GM18858 (cell line): ENCODE measurements at regions not wholly inside any gene's neighbourhood (a gene's known extent, or its start where the extent isn't known, plus 50 kb on each side); places are given as distances from the start of the nearest gene placed in this dataset.
"Not testable (repeated sequence)": the region's sequence is repeated elsewhere in the genome, so short reads cannot be mapped to it uniquely, and the experiment has no call there.

Experiments
- ATAC-seq: cut with Tn5 transposase; IDR thresholded peaks from one replicate; pipeline ENCODE4 v1.9.1; 2021; ENCODE audit not compliant: unreplicated experiment

GRCh38 chr6:91994787-91995186, 1407.9 kb upstream of the MAP3K7 start:
- ATAC-seq: no peak

DNA sequence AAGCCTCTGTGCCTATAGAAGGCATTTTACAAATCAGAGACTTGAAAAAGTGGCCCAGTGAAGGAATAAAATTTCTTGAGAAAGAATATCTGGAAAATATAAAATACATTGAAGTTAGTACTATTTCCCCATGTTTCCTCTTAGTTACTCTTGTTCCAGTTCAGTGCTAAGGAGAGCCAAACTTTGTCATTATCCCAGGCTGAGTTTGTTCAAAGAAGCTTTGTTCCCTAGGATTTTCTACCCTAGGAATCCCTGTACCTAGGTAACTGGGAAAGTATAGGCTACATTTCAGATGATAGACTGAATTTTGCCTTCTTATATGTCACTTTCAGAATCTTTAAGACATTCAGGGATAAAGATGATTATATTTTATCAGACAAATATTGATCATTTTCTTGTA, 1395.7 kb upstream of the MAP3K7 start:
- no peak for ATAC-seq

DNA sequence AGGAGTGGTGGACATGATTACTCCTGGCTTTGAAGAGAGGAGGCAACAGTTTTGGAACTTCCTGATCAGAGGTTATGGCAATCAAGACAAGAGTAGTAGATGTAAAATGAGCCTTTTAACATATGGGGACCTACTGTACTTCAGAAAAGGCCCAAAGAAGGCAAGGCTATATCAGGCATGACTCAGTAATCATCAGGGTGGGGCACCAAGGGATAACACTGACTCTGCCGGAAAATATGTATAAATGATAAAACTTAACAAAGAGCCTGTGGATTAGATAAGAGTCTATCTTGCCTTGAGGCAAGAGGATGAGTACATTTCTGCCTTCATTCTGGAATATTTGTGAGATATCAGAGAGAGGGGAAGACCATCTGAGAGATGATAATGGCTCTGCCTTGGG, 1389.9 kb upstream of the MAP3K7 start:
- ATAC-seq: no peak

DNA sequence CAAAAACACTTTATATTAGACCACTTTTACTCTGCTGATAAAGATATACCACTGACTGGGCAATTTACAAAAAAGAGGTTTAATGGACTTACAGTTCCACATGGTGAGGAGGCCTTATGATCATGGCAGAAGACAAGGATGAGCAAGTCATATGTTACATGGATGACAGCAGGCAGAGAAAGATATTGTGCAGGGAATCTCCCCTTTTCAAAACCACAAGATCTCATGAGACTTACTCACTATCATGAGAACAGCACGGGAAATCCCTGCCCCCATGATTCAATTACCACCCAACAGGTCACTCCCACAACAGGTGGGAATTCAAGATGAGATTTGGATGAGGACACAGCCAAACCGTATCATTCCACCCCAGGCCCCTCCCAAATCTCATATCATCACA, 1383.8 kb upstream of the MAP3K7 start:
- ATAC-seq: no peak

DNA sequence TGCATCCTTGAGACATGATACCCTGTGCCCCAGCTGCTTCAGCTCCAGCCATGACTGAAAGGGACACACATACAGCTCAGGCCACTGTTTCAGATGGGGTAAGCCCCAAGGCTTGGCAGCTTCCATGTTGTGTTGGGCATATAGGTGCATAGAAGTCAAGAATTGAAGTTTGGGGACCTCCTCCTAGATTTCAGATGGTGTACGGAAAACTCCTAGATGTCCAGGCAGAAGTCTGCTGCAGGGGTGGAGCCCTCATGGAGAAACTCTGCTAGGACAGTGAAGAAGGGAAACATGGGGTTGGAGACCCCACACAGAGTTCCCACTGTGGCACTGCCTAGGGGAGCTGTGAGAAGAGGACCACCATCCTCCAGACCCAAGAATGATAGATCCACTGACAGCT, 1379.0 kb upstream of the MAP3K7 start:
- ATAC-seq: no peak

DNA sequence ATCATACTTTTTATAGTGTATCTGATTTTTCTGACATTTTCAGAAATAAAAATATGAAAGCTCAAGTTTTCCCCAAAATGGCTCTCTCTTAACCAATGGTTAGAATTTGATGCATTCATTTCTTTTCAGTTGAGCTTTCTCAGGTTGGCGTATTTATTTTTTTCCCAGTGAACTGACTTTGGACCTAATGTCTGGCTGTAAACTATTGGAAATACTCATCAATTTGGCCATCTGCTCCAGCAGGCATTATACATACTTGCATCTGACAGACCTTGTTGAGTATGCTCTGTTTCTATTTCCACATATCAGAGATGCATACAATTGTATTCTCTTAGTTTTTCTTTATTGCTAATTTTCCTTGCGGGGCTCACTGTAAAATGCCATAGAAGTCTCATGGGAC, 1374.8 kb upstream of the MAP3K7 start:
- ATAC-seq: no peak

DNA sequence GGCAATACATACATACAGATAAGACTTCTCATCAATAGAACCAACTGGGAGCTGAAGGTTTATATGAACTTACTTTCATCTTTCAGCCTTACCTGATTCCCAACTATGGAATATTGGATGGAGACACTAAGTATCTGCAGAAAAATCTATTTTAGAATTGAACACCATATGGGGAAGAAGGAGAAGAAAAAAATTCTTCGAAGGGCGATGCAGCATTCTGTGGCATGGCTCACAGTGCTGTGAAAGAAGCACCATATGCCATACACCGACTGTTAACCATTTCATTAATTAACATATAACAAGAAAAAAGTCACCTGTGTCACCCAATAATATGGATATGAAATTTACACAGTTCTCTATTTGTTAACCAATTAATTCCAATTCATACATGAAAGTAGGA, 1374.4 kb upstream of the MAP3K7 start:
- no peak for ATAC-seq

GRCh38 chr6:91941838-91942237, 1355.0 kb upstream of the MAP3K7 start:
- no peak for ATAC-seq

DNA sequence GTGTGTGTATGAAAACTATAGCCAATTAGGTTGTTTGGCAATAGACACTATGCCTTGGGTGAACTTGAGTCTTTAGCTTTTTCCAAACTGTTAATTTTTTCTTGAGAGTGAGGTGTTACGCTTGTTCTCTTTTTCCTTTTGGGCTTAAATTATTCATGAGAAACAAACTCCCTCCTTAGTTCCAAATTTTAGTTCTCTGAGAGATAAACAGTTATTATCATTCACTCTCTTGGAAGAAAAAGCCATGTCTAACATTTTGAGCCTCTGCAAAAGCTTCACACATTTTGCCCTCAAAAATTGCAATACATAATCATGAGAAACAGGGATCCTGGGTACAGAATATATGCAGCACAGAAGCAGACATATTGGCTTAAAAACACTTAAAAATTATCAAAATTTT, 1353.9 kb upstream of the MAP3K7 start:
- no peak for ATAC-seq

GRCh38 chr6:91926827-91927226, 1340.0 kb upstream of the MAP3K7 start:
- ATAC-seq: no peak

DNA sequence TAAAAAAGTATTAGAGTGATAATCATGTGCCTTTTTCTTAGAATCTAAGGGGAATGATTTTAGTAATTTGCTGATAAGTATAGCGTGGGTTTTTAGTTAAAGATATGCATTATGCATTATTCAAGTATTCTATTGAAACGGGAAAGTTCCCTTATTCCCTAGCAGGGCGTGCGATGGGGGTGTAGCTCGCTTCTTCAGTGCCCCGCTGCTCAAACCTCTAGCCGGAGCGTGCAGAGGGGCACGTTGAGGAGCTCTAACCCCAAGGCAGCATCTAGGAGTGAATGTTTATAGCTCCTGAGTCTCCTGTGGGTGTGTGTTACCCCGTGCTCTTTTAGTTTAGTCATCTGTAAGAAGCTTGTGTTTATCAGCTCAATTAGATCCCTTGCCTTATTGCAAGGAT, 1339.5 kb upstream of the MAP3K7 start:
- no peak for ATAC-seq

GRCh38 chr6:91911945-91912344, 1325.1 kb upstream of the MAP3K7 start:
- no peak for ATAC-seq

DNA sequence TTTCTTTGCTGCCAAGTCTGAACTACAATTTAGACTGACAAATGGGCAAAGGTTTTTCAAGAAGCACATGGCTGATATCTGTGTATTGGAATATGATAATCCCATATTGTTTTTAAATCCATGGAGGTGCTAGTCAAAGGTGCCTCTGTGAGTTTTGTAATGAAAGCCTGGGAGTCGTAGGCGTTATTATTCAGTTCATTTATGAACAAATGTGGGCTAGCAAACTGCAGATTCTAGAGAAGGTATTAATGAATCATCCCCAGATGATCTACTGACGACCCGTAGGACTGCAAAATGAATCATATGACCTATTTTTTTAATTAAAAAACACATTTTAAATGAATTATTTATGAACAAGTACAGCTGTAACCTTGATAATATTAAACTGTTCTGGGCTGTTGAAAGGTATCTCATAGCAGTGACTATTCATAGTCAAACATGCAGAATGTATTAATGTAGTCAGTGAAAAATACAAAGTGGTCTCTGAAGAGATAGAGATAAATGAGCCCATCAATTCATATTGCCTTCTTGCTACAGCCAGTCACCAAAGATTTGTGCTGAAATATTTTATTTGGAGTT, 1317.8 kb upstream of the MAP3K7 start:
- ATAC-seq: no peak

GRCh38 chr6:91895599-91896285, 1308.9 kb upstream of the MAP3K7 start:
- ATAC-seq: no peak

GRCh38 chr6:91886183-91886795, 1299.4 kb upstream of the MAP3K7 start:
- no peak for ATAC-seq

GRCh38 chr6:91881791-91882190, 1294.9 kb upstream of the MAP3K7 start:
- not testable (repeated sequence) for ATAC-seq

DNA sequence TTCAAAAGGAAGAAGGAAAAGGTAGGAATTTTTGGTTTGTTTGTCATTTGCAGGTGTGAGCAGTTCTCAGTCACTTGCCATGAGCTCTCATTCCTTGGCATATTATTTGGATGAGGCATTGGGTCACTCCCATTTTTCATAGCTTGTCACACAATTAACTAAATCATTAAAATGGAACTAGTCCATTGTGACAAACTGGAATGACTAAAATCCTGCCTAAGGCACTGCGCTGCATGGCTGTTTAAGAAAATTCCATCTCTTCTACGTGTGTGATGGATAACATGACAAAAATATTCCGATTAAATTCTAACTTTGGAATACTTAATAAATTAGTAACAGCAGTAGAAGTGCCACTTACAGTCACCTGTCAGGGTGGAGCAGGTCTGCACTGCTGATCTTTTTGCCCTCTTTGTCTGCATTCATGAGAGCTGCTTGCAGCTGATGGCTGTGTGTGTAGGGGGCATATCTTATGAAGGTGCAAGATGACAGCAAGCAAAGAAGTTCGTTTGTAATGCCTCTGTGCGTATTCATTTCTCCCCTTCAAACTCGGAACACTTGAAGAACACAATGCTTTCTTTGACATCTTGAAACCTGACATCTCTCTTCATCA, 1292.6 kb upstream of the MAP3K7 start:
- no peak for ATAC-seq

- ATAC-seq: no peak
Observed at GRCh38 chr6:91877994-91878393, 1291.1 kb upstream of the MAP3K7 start.

DNA sequence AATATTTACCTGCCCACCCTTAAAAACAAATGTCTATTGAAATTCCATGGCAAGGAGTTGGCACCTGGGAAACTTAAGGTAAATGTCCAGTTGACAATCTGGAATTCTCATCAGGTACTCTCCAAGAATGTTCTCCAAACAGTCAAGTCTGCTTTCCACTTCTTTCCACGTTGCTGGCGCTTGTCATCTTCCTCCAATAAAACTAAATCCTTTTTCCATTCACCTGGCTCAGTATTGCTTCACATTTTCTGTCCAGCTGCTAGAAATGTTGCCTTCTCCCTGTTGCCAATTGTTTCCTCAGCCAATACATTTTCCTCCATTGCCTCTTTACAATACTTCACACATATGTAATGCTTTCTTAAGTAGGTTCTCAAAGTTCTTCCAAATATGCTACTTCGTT, 1288.1 kb upstream of the MAP3K7 start:
- no peak for ATAC-seq

DNA sequence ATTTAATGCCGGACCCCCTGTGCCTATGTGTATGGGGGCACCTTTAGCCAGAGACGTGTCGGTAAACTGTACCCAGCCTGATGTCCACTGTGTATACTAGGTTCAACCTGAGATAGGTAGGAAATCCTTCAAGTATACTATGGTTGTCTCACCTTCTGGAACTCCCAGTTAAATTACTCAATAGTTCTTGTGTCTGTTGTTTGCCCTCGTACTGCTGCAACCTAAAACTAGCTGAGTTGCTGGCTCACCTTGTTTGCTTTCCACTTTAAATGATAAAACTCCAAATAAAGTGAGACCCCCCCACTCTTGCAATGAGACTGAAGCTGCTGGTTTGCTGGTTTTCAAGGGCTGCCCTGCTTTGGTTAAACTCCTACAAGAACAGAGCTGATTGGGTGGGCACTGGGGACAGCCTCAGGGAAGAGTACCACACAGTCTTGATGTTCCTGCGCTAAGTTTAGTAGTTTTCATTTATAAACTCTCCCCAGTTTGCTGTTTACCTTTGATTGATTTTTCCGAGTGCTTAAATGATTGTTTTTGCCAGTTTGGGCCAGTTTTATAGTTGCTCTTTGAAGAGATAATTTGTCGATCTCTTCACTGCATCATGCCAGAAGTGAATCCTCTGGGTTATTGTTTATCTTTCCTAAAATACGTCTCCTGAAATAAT, 1281.8 kb upstream of the MAP3K7 start:
- ATAC-seq: no peak

GRCh38 chr6:91865889-91866288, 1279.0 kb upstream of the MAP3K7 start:
- ATAC-seq: no peak

GRCh38 chr6:91864911-91865310, 1278.0 kb upstream of the MAP3K7 start:
- no peak for ATAC-seq
